ENCODE measurements at regions not wholly inside any gene's neighbourhood (a gene's known extent, or its start where the extent isn't known, plus 50 kb on each side); places are given as distances from the start of the nearest gene placed in this dataset.
"Not testable (repeated sequence)": the region's sequence is repeated elsewhere in the genome, so short reads cannot be mapped to it uniquely, and the experiment has no call there.

DNA sequence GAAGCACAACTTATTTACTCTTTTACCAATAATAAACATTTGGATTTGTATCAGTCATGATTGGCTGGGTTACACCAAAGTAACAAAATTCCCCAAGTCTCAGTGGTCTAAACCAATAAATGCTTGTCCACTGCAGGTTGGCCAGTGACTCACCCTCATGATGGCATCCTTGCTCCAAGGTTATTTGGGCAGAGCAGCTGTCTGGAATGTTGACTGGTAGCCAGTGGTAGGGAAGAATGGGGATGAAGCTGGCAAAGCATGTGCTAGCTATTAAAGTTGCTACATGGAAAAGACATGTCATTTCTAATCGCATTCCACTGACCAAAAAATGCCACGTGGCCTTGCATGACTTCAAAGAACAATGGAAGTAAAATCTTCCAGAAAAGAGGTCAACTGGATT is 1168.7 kb upstream of the CELF2 start:
- no peak for DNase-seq

DNA sequence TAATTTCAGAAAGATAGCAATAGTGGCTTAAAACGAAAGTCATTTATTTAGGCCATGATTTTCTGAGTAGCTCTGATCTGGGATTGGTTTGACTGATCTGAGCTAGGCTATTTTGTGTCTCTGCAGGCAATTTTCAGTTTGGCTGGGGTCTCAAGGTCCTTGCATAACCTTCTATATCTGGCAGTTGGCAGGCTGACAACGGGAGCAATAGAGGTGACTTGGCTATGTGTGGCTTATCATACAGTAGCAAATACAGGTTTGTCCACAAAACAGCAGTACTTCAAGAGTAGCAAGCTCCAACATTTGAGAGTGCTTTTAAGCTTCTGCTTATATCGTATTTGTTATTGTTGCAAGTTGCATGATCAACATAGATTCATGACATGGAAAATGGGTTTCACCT is 1167.3 kb upstream of the CELF2 start:
- no peak for DNase-seq

DNA sequence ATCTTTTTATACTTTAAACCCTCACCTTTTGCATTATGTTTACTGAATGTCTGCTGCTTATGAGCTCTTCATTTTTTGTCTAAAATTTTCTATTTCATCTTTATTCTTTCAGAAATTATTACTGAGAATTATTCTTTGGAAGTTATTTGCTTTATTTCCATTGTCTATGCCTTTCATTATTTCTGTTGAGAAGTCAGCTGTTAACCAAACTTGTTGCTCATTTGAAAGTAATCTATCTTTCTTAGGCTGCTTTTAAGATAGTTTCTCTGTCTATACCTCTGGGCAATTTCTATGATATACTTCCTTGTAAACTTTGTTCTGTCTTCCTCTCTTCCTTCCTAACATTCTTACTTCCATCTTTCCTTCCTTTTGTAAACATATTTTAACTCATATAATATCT is 1165.9 kb upstream of the CELF2 start:
- DNase-seq: no peak

DNA sequence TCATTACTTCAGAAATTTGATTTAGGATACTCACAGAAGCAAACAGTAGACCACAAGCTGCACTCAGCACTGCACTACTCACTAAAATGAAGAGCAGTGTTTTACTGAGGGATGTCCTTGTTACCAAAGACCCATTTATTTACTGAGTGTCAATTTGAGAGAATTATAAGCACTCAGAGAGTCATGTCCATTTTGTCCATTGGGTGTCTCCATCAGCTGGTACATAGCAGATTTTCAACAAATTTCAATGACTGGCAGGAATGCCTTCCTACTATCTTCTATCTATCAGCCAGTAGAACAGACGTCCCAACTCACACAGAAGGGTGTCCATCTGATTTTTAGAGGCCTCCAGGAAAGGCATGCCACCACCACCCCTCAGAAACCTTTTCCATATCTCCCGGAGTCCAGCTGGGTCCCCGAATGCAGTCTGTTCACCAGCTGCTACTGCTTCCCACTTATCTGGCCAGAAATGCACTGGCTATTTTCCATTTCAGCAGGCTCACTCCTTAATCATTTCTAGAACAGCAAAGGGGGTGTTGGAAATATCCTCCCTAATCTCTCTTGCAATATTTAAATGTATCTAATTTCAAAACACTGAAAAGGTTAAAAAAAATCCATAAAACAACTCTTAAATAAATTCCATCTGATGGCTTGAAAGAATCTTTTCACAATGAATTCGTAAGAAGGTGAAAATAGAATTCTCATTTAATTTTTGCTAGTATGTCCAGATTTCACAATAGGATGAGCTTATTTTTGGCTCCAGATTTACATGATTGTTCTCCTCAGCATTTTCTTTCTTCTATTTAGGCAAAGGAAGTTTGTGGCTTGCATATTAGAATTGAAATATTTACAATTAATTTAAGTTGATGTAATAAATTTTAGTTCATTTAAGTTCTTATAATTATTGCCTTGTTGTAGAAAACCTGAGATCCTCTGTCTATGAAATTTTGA is 1164.0 kb upstream of the CELF2 start:
- no peak for DNase-seq

DNA sequence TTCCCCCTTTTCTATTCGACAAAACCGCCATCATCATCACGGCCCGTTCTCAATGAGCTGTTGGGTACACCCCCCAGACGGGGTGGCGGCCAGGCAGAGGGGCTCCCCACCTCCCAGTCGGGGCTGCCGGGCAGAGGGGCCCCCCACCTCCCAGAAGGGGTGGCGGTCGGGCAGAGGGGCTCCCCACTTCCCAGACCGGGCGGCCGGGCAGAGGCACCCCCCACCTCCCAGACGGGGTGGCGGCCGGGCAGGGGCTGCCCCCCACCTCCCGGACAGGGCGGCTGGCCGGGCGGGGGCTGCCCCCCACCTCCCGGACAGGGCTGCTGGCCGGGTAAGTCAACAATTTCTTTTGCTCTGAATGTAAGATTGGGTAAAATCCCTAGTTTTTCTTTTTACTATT is 1162.2 kb upstream of the CELF2 start:
- not testable (repeated sequence) for DNase-seq

DNA sequence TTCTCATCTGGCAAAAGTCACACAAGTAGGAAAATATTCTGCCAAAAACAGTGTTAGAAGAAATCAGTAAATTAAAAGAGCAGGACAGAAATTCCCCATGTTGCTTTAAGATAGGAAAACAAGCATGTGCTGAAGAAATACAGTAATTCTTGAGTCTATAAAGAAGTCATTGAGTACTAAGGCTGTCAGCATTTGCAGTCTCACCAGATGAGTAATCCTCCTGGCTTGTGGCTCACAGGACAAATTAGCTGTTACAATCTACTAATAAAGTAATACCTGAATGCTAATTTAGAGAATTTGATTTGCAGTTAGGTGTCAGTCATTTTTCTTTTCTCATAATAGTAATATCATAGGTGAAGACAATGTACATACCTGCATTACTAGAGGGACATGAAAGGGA is 1158.9 kb upstream of the CELF2 start:
- no peak for DNase-seq

DNA sequence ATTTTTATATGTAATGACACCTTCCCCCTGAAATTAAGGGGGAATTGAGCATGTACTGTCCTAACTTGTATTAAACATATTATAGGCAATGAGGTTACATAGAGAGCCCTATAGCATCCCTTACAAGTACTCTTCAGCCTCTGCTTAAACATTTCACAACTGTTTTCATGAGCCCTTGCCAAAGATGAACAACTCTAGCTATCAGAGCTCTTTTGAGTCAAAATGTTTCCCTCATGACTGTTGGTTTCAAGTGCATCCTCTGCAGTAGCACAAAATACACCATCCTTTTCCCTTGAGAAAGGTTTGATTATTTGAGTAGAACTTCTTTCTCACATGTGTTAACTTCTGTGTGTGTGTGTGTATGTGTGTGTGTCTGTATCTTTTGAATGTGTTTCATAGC is 1157.6 kb upstream of the CELF2 start:
- no peak for DNase-seq

DNA sequence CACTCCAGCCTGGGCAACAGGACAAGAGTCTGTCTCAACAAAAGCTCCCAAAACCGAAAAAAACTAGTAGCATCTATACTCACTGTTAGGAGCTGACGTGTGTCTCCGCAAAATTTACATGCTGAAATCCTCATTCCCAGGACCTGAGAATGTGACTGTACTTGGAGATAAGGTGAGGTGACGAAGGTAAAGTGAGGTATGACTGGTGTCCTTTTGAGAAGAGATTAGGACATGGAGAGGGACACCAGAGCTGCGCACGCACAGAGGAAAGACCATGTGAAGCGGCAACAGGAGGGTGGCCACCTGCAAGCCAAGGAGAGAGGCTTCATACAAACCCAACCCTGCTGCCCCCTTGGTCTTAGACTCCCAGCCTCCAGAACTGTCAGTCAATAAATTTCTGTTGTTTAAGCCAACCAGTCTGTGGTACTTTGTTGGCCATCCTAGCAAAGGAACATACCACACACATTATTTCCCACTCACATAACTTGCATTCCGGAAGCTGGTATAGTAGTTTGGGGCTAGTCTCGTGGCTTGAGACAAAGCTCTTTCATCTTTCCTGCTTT is 1154.0 kb upstream of the CELF2 start:
- no peak for DNase-seq

DNA sequence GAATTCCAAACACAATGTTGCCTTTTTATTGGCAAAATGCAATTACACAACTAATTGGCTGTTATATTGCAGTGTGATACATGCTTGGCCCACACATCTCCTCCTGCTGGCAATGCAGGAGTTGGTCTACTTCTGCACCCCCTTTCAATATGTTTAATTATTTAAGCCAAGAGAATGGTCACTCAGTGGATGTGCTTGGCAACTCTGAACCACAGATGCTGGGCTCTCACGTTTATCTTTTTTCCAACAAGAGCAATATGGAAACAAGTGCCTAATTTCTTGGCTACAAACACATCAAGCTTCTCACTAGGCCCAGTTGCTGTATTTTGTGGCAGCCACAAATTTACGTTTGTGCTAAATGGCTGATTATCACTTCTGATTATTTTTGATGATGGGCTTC is 1149.2 kb upstream of the CELF2 start:
- DNase-seq: no peak

DNA sequence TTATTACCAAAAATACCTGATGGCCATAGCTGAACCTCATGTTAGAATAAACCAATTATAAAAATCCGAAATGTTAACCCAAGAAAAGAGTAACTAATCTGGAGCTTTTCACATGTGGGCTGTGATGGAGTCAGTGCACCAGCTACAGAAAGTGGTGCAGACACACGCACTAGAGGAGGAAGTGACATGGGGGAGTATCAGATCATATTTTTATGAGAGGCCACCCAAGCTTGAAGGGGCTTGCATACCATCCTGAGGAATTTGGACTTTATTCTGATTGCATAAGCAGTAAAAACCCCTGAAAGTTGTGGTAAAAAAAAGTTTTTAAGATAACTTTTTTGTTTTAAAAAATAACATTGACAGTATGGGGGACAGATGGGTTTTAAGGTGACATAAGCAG is 1148.5 kb upstream of the CELF2 start:
- DNase-seq: no peak

DNA sequence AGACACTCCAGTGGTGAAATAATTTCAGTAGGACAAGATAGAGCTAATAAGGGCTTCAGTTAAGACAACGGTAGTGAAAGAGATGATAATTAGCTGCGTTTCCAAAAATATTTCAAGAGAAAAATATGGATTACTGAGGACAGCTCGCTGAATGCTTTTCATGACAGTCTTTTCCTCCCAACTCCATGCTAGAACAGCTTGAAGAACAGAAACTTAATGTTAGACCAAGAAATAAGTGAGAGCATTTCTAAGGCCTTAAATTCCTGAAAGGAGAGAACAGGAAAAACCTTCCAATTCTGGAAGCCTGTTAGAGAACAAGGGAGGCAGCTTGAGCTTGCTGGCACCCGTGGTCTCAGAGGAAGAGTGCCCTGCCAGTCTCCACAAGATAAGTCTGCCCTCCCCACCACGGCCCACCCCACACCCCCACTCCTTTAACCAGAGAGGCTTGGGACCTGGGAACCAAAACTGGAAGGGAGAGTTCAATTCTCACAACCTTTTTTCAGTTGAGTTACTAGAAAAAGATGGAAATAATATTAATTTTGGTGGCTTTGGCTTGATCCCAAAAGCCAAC is 1148.0 kb upstream of the CELF2 start:
- DNase-seq: no peak

DNA sequence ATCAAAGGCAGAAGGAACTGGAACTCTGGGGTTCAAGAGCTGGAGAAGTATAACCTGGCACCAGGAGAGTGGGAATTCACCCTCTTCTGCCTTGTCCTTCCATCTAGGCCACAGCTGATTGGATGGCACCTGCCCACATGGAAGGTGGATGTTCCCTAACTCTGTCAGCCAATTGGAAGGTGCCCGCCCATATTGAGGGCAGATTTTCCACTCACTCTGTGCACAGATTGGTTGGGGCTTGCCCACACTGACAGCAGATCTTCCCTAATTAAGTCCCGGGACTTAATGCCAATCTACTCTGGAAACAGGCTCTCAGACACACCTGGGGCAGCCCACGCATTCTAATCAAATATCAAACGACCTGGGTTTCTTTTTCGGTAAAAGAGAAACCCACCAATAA is 1142.3 kb upstream of the CELF2 start:
- no peak for DNase-seq

DNA sequence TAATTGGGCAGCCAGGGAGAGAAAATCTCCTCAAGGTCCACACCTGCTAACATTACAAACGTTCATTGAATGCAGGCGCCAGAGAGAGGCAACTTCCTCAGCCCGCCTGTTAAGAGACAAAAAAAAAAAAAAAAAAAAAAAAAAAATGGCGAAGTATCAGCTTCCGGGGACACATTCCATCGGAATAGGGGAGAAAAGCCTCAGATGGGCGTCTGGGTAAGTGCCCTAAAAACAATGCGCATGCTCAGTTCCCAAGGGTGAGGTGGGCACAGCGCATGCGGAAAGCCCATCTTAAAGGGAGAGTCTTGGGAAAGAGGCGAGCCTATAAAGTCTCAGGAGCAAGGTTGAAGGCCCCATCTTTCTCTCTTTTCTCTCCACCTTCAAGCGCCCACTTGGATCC is 1139.7 kb upstream of the CELF2 start:
- no peak for DNase-seq

DNA sequence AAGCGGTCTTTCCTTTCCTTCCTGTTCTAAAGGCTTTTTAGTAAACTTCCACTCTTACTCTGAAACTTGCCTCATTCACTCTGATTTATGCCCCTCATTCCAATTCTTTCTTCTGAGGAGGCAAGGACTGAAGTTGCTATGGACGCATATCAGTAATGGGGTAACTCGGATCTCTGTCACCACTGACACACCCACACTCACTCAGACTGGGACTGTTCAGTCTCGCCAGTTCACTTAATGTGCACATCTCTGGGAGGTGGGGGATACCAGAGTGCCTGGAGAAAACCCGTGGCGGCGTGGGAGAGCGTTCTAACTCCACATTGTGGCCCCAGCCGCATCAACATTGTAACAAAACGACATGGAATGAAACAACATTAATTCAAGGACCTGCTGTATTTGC is 1139.3 kb upstream of the CELF2 start:
- no peak for DNase-seq

DNA sequence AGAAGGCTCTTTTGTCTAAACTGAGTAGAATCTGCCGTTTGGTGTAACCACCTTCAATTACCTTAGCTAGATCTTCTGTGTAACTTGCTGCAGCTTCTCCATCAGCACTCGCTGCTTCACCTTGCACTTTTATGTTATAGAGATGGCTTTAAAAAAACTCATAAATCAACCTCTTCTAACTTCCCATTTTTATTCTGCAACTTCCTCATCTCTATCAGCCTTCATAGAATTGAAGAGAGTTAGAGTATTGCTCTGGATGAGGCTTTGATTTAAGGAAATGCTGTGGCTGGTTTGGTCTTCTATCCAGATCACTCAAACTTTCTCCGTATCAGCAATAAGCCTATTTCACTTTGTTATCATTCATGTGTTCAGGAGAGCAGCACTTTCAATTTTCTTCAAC is 1131.9 kb upstream of the CELF2 start:
- no peak for DNase-seq

DNA sequence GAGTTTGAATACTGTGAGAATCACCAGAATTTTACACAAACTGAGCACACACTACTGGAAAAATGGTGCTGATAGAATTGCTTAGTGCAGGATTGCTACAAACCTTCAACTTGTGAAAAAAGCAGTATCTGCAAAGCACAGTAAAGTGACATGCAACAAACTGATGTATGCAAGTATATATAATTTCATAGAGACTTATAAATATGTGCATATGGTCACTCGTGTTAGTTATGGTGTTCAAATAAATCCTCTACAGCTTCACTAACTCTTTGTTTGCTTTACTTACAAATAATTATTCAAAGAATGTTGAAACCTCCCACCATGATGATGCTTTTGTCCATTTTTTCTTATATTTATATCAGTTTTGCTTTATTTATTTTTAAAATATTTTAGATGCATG is 1130.9 kb upstream of the CELF2 start:
- DNase-seq: no peak

DNA sequence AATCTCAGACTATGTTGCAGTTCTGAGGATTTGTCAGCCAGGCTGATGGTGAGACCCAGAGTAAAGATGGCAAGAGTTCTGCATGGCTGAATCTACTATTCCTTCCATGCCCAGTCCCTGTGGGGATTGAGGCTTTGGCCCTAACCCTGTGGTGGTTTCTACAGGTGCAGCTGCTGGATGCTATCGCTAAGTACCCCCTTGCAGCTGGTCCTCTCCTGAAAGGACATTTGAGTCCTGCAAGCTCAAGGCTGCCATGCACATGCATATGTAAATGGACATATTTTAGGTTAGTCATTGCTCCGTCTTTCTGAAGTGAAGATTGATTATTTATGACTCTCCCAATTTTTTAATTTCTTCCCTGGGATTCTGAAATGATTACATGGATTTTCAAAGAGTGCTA is 1122.2 kb upstream of the CELF2 start:
- DNase-seq: no peak

DNA sequence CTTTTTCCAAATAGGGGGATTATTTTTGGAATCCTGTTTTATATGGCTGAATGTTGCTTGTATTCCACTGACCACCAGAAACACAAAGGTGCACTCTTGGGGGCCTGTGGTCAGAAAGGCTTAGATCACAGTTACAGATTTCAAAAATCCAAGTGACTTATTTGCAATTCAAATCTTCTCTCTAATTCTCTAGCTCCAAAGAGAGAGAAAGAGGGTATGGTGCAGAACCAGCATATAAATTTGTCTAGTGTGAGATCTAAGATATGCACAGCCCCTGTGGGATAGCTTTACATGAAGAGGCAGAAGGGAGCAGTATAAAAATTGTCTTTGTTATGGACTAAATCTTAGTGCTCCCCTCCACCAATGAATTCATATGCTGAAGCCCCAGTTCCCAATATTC is 1121.7 kb upstream of the CELF2 start:
- DNase-seq: no peak

DNA sequence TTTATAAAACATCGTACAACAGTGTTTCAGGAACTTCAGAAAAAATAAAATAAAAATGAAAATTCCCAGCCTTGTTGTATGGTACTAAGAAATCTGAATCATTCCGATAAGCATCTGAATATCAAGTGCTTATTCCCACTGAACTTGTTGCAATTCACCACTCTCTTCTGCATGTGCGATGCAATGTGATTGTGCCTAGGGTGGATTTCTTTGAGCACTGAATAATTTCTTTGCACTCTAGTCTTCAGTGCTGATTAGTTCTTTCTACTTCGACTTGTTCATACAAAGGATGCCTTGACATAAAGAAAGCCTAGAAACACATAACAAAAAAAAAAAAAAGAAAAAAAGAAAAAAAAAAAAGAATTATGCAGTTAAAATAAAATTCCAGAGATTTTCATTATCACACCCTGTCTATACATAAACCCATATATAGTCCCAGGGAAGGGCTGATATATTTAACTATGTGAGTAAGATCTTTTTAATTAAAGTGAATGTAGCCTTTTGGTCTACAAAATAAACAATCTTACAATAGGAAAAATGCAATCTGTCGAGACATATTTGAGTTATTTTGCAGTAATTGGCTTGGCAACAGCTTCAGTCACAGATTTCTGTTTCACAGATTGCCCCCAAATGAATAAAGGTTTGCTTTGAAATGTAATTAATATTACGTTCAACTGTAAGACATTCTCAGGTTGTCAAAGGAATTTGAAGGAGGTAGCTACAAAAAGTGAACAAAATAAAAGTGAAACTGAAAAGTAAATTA is 1118.9 kb upstream of the CELF2 start:
- no peak for DNase-seq

DNA sequence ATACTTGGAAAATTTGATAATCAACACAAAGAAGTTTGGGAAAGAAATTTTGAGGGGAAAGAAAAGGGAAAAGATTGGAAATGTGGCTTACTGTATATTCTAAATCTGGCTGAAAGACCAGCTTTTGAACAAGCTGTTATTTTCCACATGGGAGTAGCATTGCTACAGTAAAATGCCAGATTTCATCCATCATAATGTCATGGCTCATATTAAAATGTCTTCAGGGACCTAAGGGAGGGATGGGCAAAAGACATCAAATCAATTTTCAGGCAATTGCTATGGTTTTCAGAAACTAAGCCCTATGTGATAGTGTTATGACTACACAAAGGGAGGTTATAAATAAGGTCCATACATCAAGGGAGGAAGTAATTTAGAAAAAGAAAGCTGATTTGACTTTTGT is 1116.9 kb upstream of the CELF2 start:
- no peak for DNase-seq

DNA sequence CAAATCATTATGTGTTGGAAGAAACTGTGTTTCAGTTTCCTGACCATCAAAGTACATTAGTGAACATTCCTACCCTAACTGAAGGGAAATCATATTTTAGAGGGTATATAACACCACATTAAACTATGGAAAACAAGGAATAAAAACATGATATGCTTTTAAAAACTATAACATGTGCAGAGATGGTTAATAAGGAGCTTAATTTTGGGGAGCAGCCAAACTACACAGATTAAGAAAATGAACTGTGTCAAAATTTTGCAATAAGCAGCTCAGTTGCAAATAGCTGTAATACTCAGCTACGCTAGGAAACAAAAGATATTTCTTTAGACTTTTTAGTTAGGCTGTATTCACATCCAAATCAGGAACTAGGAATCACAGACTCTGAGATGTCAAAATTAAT is 1115.7 kb upstream of the CELF2 start:
- DNase-seq: no peak

DNA sequence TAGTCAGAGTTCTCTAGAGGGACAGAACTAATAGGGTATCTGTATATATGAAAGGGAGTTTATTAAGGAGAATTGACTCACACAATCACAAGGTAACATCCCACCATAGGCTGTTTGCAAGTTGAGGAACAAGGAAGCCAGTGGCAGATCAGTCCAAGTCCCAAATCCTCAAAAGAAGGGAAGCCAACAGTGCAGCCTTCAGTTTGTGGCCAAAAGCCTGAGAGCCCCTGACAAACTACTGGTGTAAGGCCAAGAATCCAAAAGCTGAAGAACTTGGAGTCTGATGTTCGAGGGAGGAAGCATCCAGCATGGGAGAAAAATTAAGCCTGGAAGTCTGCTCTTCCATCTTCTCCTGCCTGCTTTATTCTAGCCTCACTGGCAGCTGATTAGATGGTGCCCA is 1107.2 kb upstream of the CELF2 start:
- DNase-seq: no peak

DNA sequence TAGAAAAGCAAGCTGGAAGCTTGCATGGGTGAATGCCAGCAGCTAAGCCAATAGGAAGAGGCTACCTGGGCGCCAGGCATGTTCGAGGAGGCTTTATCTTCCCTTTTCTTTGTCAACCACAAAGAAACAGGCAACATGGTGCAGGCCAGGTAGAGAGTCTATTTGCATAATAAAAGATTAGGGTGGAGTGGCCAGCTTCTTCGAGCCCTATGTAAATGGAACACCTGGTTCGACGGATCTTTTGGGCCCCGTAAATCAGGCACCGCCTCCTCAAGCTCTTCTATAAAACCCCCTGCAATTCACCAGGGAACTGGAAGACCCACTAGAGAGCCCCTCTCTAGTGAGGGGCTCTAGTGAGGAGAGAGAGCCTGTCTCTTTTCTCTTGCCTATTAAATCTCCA is 1106.2 kb upstream of the CELF2 start:
- no peak for DNase-seq
